Prostate gland (tissue), 2 donors: ENCODE measurements at regions not wholly inside any gene's neighbourhood (a gene's known extent, or its start where the extent isn't known, plus 50 kb on each side); places are given as distances from the start of the nearest gene placed in this dataset.

Experiments used
- POLR2A ChIP-seq: fragments of 450-650 bp; IDR thresholded peaks from one replicate; pipeline ENCODE4 v1.6.1; 2016; ENCODE audit warnings: antibody characterized with exemption, mild to moderate bottlenecking
- POLR2AphosphoS5 ChIP-seq: sonication (generic); formaldehyde crosslinking; IDR thresholded peaks from one replicate; pipeline ENCODE4 v1.6.1; 2017; ENCODE audit warnings: antibody characterized with exemption
- TF ChIP-seq, protein P1 (sequence below), 4 experiments: fragments of 200-600 bp in 2 of 4; fragments of 450-650 bp in 2 of 4; sonication (generic) in 2 of 4; IDR thresholded peaks; 1 replicate in 3 of 4; 2 replicates in 1 of 4; pipeline ENCODE4 v1.5.1; 2016 to 2019; ENCODE audit warnings: antibody characterized with exemption in 4 of 4, mild to moderate bottlenecking in 2 of 4, moderate library complexity in 2 of 4

DNA sequence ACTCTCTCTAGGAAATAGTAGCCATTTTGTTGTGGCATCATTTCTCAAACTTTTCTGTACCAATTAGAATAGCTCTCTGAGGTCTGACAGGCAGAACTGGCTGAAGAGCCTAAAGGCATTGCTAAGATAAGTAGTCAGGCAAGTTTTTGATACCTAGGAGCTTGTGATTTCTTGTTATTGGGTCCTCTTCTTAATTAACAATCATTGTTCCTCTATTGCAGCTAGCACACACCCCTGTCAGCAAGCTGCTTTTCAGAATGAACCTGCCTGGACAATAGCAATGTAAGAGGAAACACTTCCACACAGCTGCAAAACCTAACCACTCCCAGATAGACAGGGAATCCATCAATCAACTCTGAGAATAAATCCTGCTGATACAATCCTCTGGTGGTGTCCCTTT, 403.9 kb upstream of the TBL1XR1 start:
- TF ChIP-seq, protein P1, sequence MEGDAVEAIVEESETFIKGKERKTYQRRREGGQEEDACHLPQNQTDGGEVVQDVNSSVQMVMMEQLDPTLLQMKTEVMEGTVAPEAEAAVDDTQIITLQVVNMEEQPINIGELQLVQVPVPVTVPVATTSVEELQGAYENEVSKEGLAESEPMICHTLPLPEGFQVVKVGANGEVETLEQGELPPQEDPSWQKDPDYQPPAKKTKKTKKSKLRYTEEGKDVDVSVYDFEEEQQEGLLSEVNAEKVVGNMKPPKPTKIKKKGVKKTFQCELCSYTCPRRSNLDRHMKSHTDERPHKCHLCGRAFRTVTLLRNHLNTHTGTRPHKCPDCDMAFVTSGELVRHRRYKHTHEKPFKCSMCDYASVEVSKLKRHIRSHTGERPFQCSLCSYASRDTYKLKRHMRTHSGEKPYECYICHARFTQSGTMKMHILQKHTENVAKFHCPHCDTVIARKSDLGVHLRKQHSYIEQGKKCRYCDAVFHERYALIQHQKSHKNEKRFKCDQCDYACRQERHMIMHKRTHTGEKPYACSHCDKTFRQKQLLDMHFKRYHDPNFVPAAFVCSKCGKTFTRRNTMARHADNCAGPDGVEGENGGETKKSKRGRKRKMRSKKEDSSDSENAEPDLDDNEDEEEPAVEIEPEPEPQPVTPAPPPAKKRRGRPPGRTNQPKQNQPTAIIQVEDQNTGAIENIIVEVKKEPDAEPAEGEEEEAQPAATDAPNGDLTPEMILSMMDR (IDR thresholded peaks at IDR 0.05) = no peak
- TF ChIP-seq POLR2A = no peak
- no peak for TF ChIP-seq POLR2AphosphoS5
